AG09319 (cell line): ENCODE measurements at regions not wholly inside any gene's neighbourhood (a gene's known extent, or its start where the extent isn't known, plus 50 kb on each side); places are given as distances from the start of the nearest gene placed in this dataset.
A peak's percentile ranks its signal among the peaks of the same experiment; 100 is the strongest.

ENCODE experiments used
- DNase-seq: peaks from one replicate; pipeline ENCODE4 v3.0.0-alpha.2; 2010; ENCODE audit warnings: low read depth; ENCODE audit errors: extremely low read depth
- TF ChIP-seq, protein P1 (sequence below): IDR thresholded peaks from 2 replicates; pipeline ENCODE4 v1.5.1; 2011; ENCODE audit warnings: low read depth, mild to moderate bottlenecking, inconsistent platforms, low read length, moderate library complexity

DNA sequence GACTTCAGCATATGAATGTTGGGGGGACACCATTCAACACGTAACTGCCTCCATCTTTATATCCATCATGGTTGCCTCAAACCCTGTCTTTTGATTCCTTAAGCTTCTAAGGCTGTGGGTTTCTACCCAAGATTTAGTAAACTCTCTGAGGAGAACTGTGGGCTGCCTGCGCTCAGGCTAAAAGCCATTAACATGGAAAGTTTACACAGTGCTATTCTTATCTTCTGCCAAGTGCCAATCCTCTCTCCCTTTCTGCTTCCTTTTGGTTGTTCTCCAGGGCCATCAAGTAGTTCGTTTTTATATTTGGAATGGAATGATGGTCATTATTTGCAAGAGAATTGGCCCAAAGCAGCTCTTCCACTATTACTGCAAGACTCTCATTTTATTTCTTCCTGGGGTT is 97.3 kb upstream of the KLF14 start:
- DNase-seq: no peak
- TF ChIP-seq, protein P1, sequence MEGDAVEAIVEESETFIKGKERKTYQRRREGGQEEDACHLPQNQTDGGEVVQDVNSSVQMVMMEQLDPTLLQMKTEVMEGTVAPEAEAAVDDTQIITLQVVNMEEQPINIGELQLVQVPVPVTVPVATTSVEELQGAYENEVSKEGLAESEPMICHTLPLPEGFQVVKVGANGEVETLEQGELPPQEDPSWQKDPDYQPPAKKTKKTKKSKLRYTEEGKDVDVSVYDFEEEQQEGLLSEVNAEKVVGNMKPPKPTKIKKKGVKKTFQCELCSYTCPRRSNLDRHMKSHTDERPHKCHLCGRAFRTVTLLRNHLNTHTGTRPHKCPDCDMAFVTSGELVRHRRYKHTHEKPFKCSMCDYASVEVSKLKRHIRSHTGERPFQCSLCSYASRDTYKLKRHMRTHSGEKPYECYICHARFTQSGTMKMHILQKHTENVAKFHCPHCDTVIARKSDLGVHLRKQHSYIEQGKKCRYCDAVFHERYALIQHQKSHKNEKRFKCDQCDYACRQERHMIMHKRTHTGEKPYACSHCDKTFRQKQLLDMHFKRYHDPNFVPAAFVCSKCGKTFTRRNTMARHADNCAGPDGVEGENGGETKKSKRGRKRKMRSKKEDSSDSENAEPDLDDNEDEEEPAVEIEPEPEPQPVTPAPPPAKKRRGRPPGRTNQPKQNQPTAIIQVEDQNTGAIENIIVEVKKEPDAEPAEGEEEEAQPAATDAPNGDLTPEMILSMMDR: no peak

- DNase-seq: no peak
- TF ChIP-seq, protein P1: peak; percentile 61
These were observed 97.9 kb upstream of the KLF14 start for GRCh38 chr7:130831817-130832481.

GRCh38 chr7:130838738-130839137 is 104.7 kb upstream of the KLF14 start:
- peak; percentile 77 for DNase-seq
- TF ChIP-seq, protein P1: no peak

DNA sequence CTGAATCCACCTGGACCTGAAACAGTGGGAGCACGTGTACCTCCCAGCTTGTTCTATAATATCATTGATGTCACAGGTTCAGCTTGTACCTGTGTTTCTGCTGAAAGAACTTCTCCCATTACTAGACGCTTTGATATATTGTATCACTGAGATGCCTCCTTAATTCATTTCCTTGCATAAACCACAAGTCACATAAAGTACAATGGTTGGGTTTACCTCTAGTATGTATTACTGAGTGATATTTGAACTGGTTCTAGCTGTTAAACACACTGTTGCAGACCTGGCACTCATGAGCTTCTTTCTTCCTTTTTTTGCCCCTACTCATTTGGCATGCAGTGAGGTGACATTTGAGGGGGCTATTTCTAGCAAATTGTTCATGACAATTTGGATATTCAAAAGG is 106.6 kb upstream of the KLF14 start:
- no peak for DNase-seq
- TF ChIP-seq, protein P1: no peak

DNA sequence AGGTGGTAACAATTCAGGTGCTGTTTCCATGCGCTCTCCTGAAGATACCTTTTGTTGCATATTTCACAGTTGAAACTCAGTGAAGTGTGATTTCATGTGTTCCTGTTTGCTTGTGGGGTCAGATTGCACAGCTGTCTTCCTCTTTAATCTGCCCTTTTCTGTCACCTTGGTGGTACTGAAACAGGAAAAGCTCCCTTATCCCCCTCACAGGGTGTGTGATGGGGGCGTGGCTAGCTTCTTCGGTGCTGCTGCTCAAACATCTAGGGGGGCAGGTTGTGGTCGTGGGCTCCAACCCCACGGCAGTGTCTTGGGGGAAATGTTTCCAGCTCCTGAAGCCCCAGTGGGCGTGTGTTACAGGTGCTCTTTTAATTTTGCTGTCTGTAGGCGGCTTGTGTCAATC is 107.4 kb upstream of the KLF14 start:
- no peak for DNase-seq
- TF ChIP-seq, protein P1: no peak

DNA sequence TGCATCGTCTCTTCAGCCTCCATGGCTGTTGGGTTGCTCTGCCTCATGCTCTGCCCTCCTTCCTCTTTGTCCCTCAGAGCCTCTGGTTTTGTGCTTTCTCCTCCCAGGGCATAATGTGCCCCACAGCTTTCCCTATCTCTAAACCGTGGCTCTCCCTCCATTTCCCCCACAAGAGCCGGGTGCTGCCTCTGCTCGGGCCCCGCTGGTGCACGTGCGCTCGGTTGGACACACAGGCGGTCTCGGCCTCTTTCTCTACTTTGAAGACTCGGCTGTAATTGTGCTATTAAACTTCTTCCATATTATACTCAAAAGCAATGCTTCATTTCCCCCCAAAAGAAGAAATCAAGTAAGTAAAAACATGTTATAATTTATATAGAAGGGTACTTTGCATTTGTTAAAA is 109.7 kb upstream of the KLF14 start:
- no peak for DNase-seq
- TF ChIP-seq, protein P1: no peak

- TF ChIP-seq, protein P1: no peak
- peak; percentile 22 for DNase-seq
These were observed 111.0 kb upstream of the KLF14 start for GRCh38 chr7:130844811-130845580.
